ENCODE measurements at regions not wholly inside any gene's neighbourhood (a gene's known extent, or its start where the extent isn't known, plus 50 kb on each side); places are given as distances from the start of the nearest gene placed in this dataset.

GRCh38 chr15:47399100-47399499 is 318.2 kb upstream of the SEMA6D start:
- TF ChIP-seq CTCF (IDR thresholded peaks at IDR 0.05) (no peak), ZFX (IDR thresholded peaks at IDR 0.05; ENCODE audit: borderline replicate concordance) (no peak)
- H3K27ac ChIP-seq = no peak overlapping the region

GRCh38 chr15:47400603-47401002 is 316.7 kb upstream of the SEMA6D start:
- no peak overlapping the region for H3K27ac ChIP-seq
- no peak for TF ChIP-seq CTCF (IDR thresholded peaks at IDR 0.05)
- TF ChIP-seq ZFX (IDR thresholded peaks at IDR 0.05; ENCODE audit: borderline replicate concordance) = no peak

- no peak for TF ChIP-seq ZFX (IDR thresholded peaks at IDR 0.05; ENCODE audit: borderline replicate concordance)
- TF ChIP-seq CTCF (IDR thresholded peaks at IDR 0.05) = no peak
- H3K27ac ChIP-seq = no peak overlapping the region
Measured at GRCh38 chr15:47401427-47401826, 315.9 kb upstream of the SEMA6D start.

- H3K27ac ChIP-seq = no peak overlapping the region
- TF ChIP-seq ZFX (IDR thresholded peaks at IDR 0.05; ENCODE audit: borderline replicate concordance) (no peak), CTCF (IDR thresholded peaks at IDR 0.05) (no peak)
Measured at GRCh38 chr15:47402829-47403228, 314.5 kb upstream of the SEMA6D start.

GRCh38 chr15:47404877-47405276 is 312.4 kb upstream of the SEMA6D start:
- TF ChIP-seq CTCF (IDR thresholded peaks at IDR 0.05) (no peak), ZFX (IDR thresholded peaks at IDR 0.05; ENCODE audit: borderline replicate concordance) (no peak)
- H3K27ac ChIP-seq = no peak overlapping the region

- H3K27ac ChIP-seq = no peak overlapping the region
- TF ChIP-seq CTCF (IDR thresholded peaks at IDR 0.05) (no peak), ZFX (IDR thresholded peaks at IDR 0.05; ENCODE audit: borderline replicate concordance) (no peak)
Measured at GRCh38 chr15:47405365-47406162, 311.7 kb upstream of the SEMA6D start.

- TF ChIP-seq ZFX (IDR thresholded peaks at IDR 0.05; ENCODE audit: borderline replicate concordance) = no peak
- TF ChIP-seq CTCF (IDR thresholded peaks at IDR 0.05) = no peak
- H3K27ac ChIP-seq = no peak overlapping the region
Measured at GRCh38 chr15:47407692-47408091, 309.6 kb upstream of the SEMA6D start.
